Choroid plexus epithelial cell (primary cell): ENCODE measurements at regions not wholly inside any gene's neighbourhood (a gene's known extent, or its start where the extent isn't known, plus 50 kb on each side); places are given as distances from the start of the nearest gene placed in this dataset.
A peak's percentile ranks its signal among the peaks of the same experiment; 100 is the strongest.

Source experiments
- DNase-seq: peaks from one replicate; pipeline ENCODE4 v3.0.0-alpha.2; 2010; ENCODE audit warnings: low read depth
- H3K4me3 ChIP-seq: 2 replicates; pipeline ENCODE4 v1.5.1; 2011; ENCODE audit warnings: low read depth, mild to moderate bottlenecking, control low read depth, low read length, moderate library complexity
- TF ChIP-seq, protein P1 (sequence below): conservative IDR thresholded peaks from 2 replicates; pipeline ENCODE4 v1.5.1; 2011; ENCODE audit warnings: low read depth, mild to moderate bottlenecking, control low read depth, inconsistent platforms, low read length, moderate library complexity

DNA sequence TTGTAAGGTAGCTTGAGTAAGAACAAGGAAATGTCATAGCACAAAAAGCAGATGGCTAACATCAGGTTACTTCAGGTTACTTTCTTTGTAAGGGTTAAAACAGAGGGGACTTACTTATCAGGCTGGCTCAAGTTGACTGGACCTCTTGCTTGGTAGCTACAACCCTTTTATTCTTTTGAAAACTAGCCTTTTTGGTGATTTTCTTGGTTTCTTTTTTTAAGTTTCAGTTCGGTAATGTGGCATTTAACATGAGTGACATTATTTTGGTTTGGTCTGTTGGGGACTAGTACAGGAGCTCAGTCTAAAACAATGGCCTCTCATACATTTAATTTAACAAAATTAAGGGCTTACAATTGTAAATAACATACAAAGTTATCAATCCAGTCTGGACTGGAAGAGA is 621.4 kb downstream of the OTOL1 start:
- no peak for DNase-seq
- TF ChIP-seq, protein P1, sequence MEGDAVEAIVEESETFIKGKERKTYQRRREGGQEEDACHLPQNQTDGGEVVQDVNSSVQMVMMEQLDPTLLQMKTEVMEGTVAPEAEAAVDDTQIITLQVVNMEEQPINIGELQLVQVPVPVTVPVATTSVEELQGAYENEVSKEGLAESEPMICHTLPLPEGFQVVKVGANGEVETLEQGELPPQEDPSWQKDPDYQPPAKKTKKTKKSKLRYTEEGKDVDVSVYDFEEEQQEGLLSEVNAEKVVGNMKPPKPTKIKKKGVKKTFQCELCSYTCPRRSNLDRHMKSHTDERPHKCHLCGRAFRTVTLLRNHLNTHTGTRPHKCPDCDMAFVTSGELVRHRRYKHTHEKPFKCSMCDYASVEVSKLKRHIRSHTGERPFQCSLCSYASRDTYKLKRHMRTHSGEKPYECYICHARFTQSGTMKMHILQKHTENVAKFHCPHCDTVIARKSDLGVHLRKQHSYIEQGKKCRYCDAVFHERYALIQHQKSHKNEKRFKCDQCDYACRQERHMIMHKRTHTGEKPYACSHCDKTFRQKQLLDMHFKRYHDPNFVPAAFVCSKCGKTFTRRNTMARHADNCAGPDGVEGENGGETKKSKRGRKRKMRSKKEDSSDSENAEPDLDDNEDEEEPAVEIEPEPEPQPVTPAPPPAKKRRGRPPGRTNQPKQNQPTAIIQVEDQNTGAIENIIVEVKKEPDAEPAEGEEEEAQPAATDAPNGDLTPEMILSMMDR = no peak
- H3K4me3 ChIP-seq = no peak overlapping the region

GRCh38 chr3:162119651-162120050 is 623.0 kb downstream of the OTOL1 start:
- TF ChIP-seq, protein P1 = no peak
- no peak overlapping the region for H3K4me3 ChIP-seq
- DNase-seq = no peak

DNA sequence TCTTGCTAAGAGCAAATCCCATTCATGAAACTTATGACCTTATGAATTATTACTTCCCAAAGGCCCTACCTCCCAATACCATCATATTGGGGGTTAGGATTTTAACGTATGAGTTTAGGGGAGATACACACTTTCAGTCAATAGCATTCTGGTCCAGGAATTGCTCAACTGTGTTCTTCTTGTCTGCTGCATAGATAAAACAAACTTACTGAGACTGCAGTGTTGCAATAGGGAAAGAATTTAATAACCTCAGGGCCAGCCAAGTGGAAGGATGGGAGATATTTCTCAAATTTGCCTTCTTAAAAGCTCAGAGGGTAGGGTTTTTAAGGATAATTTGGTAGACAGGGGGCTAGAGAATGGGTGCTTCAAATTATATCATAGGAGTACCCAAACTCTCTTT is 625.8 kb downstream of the OTOL1 start:
- H3K4me3 ChIP-seq = no peak overlapping the region
- TF ChIP-seq, protein P1 = no peak
- peak; percentile 74 for DNase-seq

DNA sequence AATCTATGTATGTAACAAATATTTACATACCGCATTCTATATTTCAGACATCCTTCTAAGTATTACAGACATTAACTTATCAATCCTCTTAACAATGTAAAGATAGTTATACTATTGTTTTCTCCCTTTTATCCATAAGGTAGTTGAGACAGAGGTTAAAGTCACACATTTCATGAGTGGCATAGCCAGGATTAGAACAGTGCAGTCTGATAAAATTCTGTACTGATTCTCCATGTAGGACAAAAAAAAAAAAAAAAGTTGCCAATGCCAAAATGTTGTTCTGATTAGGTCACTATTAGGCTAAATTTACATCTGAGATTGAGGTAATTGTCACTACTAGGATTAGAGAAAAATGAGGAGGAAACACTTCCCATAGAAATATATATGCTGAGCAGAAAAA is 629.2 kb downstream of the OTOL1 start:
- TF ChIP-seq, protein P1 = no peak
- no peak overlapping the region for H3K4me3 ChIP-seq

DNA sequence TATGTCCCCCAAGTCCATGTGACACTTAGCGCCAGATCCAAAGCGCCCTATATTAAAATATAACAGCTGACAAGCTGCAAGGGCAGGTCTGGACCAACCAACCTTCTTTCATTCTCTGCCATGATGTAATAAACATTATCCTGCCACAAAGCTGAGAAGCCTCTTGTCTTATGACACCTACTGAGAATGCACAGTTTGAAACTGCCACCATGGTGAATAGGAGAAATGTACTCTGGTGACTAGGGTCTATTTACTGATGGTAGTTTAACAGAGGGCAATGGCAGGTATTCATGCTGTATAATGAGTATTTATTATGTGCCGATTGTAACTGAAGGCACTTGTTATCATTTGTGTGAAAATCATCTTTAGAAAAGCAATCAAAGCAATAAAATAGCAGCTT is 634.0 kb downstream of the OTOL1 start:
- TF ChIP-seq, protein P1 = no peak

More for the DNA sequence above, 629.2 kb downstream of the OTOL1 start:
- DNase-seq = no peak

DNA sequence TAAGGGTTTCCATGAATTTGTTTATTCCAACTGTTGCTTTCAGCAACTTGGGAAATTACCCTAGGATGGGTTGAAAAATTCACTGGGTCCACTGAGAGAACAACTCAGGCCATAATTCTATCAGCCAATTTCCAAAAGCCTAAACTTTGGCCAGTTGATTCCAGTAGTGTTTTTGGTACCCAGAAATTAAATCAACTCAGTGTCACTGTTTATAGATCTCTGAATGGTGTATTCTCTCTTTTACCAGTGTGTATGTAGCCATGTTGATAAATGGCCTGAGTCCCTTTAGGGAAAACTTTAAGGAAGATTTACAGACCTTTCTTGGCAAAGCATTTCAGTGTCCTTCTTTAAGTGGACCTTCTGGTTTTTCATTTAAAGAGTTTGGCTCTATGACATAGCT is 636.4 kb downstream of the OTOL1 start:
- H3K4me3 ChIP-seq = no peak overlapping the region
- DNase-seq = no peak
- TF ChIP-seq, protein P1 = no peak

More for the DNA sequence above, 634.0 kb downstream of the OTOL1 start:
- DNase-seq = no peak
- no peak overlapping the region for H3K4me3 ChIP-seq

DNA sequence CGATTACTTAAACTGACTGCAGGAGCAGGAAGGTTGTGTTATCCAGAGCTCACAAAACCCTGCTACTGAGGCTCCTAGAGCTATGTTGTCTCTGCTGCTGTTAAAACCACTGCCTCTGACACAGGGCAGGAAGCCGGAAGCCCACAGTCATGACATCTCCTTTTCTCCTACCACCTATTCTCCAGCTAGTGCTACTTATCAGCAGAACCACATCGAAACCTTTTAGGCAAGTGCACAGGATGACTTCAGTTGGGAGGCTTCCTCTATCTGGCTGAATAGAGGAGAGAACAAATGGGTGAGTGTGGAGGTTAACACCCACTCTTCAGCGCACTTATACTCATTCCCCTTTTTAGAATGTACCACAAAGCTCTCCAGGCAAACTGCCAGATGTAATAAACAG is 638.0 kb downstream of the OTOL1 start:
- TF ChIP-seq, protein P1 = no peak
- peak; percentile 24 for DNase-seq
- no peak overlapping the region for H3K4me3 ChIP-seq
